ENCODE measurements at regions not wholly inside any gene's neighbourhood (a gene's known extent, or its start where the extent isn't known, plus 50 kb on each side); places are given as distances from the start of the nearest gene placed in this dataset.

GRCh38 chr5:31120642-31120948 lies 72.9 kb upstream of the CDH6 start:
- DNase-seq, result no peak
- Histone ChIP-seq H3K9me2 (no peaks in the 10 kb centered on the region), H4K20me1 (ENCODE audit: insufficient read depth) (no peaks in the 10 kb centered on the region), H3K4me2 (no peak overlapping the region), H3K27ac (ENCODE audit: low read depth in 2 of 2, low read length in 1 of 2) (no peak overlapping the region), H3K4me3 (ENCODE audit: low read depth in 2 of 2, low read length in 1 of 2) (no peak overlapping the region), H3K9ac (no peak overlapping the region), H2AFZ (ENCODE audit: low read depth) (no peak overlapping the region), H3F3A (replicated peaks; ENCODE audit: insufficient read depth) (no peaks in the 10 kb centered on the region), H3K9me3 (no peaks in the 10 kb centered on the region), H3K4me1 (ENCODE audit: control insufficient read depth in 1 of 2, insufficient read depth in 2 of 2, low read depth in 1 of 2, low read length in 1 of 2) (no peaks in the 10 kb centered on the region), H3K27me3 (ENCODE audit: insufficient read depth) (no peaks in the 10 kb centered on the region), H3K79me2 (ENCODE audit: insufficient read depth) (no peaks in the 10 kb centered on the region), H3K36me3 (replicated peaks in 1 of 2; ENCODE audit: control insufficient read depth in 1 of 2, insufficient read depth in 2 of 2, low read length in 1 of 2) (no peaks in the 10 kb centered on the region)
- TF ChIP-seq, protein P1, sequence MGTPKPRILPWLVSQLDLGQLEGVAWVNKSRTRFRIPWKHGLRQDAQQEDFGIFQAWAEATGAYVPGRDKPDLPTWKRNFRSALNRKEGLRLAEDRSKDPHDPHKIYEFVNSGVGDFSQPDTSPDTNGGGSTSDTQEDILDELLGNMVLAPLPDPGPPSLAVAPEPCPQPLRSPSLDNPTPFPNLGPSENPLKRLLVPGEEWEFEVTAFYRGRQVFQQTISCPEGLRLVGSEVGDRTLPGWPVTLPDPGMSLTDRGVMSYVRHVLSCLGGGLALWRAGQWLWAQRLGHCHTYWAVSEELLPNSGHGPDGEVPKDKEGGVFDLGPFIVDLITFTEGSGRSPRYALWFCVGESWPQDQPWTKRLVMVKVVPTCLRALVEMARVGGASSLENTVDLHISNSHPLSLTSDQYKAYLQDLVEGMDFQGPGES (IDR thresholded peaks at IDR 0.05; ENCODE audit: low read depth, low read length), result no peak
- TF ChIP-seq, protein P2, sequence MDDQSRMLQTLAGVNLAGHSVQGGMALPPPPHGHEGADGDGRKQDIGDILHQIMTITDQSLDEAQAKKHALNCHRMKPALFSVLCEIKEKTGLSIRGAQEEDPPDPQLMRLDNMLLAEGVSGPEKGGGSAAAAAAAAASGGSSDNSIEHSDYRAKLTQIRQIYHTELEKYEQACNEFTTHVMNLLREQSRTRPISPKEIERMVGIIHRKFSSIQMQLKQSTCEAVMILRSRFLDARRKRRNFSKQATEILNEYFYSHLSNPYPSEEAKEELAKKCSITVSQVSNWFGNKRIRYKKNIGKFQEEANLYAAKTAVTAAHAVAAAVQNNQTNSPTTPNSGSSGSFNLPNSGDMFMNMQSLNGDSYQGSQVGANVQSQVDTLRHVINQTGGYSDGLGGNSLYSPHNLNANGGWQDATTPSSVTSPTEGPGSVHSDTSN (IDR thresholded peaks at IDR 0.05), result no peak
- TF ChIP-seq, protein P3, sequence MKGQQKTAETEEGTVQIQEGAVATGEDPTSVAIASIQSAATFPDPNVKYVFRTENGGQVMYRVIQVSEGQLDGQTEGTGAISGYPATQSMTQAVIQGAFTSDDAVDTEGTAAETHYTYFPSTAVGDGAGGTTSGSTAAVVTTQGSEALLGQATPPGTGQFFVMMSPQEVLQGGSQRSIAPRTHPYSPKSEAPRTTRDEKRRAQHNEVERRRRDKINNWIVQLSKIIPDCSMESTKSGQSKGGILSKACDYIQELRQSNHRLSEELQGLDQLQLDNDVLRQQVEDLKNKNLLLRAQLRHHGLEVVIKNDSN (IDR thresholded peaks at IDR 0.05; ENCODE audit: borderline replicate concordance, low read depth), result no peak
- TF ChIP-seq TAF1 (IDR thresholded peaks at IDR 0.05; ENCODE audit: borderline replicate concordance, low read depth, low read length) (no peak), MEF2A (IDR thresholded peaks at IDR 0.05; ENCODE audit: borderline replicate concordance, low read depth) (no peak), RCOR1 (IDR thresholded peaks at IDR 0.05; ENCODE audit: low read length) (no peak), REST (IDR thresholded peaks at IDR 0.05; ENCODE audit: low read depth, low read length) (no peak), EZH2phosphoT487 (IDR thresholded peaks at IDR 0.05; ENCODE audit: borderline replicate concordance, low read depth) (no peak), YY1 (IDR thresholded peaks at IDR 0.05; ENCODE audit: low read depth) (no peak), MXI1 (IDR thresholded peaks at IDR 0.05; ENCODE audit: low read depth, low read length) (no peak)
- TF ChIP-seq, protein P4, sequence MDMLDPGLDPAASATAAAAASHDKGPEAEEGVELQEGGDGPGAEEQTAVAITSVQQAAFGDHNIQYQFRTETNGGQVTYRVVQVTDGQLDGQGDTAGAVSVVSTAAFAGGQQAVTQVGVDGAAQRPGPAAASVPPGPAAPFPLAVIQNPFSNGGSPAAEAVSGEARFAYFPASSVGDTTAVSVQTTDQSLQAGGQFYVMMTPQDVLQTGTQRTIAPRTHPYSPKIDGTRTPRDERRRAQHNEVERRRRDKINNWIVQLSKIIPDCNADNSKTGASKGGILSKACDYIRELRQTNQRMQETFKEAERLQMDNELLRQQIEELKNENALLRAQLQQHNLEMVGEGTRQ (IDR thresholded peaks at IDR 0.05; ENCODE audit: borderline replicate concordance, low read depth, low read length), result no peak
- 11% methylated on average over 3 of the region's 3 CpGs for WGBS (ENCODE audit: low lambda C conversion rate)
- CTCF ChIA-PET, result no interaction called here
- POLR2A ChIA-PET, result no interaction called here

Measured in SK-N-SH (cell line).